ENCODE measurements at regions not wholly inside any gene's neighbourhood (a gene's known extent, or its start where the extent isn't known, plus 50 kb on each side); places are given as distances from the start of the nearest gene placed in this dataset.
"Not testable (repeated sequence)": the region's sequence is repeated elsewhere in the genome, so short reads cannot be mapped to it uniquely, and the experiment has no call there.

DNA sequence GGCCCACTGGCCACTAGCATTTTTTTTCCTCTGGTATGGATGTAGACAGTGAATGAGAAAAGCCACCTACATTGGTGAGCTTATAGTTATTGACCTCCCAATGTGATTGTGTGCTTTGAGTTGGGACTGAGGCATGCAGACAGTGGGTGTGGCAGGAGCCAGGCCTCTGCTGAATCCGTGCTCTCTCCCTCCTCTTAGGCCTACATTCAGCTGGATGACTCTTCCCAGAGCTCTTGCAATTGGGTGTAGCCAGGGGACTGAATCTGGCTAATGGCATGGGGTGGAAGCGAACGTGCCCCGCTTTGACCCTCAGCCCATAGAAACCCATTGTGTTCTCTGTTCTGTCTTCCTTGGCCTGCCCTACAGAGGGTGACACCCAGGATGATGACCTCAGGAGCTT is 698.3 kb upstream of the HS6ST1 start:
- no peaks in the 10 kb centered on the region for H3K9me3 ChIP-seq
- no peaks in the 10 kb centered on the region for H3K27me3 ChIP-seq
- H3K27ac ChIP-seq: no peak overlapping the region
- no peaks in the 10 kb centered on the region for H3K4me1 ChIP-seq (ENCODE audit: control insufficient read depth in 1 of 2, insufficient read depth in 1 of 2, low read depth in 1 of 2, low read length in 1 of 2)
- no peaks in the 10 kb centered on the region for H3K36me3 ChIP-seq
- no peak overlapping the region for H3K4me3 ChIP-seq (ENCODE audit: low read depth in 1 of 2, low read length in 1 of 2)
- TF ChIP-seq, protein P1, sequence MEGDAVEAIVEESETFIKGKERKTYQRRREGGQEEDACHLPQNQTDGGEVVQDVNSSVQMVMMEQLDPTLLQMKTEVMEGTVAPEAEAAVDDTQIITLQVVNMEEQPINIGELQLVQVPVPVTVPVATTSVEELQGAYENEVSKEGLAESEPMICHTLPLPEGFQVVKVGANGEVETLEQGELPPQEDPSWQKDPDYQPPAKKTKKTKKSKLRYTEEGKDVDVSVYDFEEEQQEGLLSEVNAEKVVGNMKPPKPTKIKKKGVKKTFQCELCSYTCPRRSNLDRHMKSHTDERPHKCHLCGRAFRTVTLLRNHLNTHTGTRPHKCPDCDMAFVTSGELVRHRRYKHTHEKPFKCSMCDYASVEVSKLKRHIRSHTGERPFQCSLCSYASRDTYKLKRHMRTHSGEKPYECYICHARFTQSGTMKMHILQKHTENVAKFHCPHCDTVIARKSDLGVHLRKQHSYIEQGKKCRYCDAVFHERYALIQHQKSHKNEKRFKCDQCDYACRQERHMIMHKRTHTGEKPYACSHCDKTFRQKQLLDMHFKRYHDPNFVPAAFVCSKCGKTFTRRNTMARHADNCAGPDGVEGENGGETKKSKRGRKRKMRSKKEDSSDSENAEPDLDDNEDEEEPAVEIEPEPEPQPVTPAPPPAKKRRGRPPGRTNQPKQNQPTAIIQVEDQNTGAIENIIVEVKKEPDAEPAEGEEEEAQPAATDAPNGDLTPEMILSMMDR (IDR thresholded peaks at IDR 0.05): no peak

DNA sequence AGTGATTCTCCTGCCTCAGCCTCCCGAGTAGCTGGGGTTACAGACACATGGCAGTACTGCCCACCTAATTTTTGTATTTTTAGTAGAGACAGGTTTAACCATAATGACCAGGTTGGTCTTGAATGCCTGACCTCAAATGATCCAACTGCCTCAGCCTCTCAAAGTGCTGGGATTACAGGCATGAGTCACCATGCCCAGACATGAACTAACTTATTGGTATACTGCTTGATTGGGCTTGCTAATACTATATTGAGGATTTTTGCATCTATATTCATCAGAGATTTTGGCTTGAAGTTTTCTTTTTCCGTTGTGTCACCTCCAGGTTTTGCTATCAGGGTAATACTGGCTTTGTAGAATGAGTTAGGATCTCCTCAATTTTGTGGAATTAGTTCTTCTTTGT is 706.1 kb upstream of the HS6ST1 start:
- no peak overlapping the region for H3K4me3 ChIP-seq (ENCODE audit: low read depth in 1 of 2, low read length in 1 of 2)
- no peaks in the 10 kb centered on the region for H3K9me3 ChIP-seq
- no peak overlapping the region for H3K27ac ChIP-seq
- no peaks in the 10 kb centered on the region for H3K4me1 ChIP-seq (ENCODE audit: control insufficient read depth in 1 of 2, insufficient read depth in 1 of 2, low read depth in 1 of 2, low read length in 1 of 2)
- H3K36me3 ChIP-seq: no peaks in the 10 kb centered on the region
- no peaks in the 10 kb centered on the region for H3K27me3 ChIP-seq
- TF ChIP-seq, protein P1 (IDR thresholded peaks at IDR 0.05): no peak

DNA sequence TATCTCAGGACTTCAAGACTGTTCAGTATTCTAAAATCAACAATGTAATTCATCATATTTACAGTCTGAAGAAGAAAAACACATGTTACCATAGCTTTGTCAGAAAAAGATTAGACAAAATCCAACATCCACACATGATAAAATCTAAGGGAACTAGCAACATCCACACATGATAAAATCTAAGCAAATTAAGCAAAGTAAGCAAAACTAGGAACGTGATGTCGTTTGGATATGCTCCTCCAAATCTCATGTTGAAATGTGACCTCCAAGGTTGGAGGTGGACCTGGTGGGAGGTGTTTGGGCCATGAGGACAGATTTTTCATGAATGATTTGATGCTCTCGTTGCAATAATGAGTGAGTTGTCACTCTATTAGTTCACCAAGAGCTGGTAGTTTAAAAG is 717.3 kb upstream of the HS6ST1 start:
- H3K27ac ChIP-seq: no peak overlapping the region
- no peaks in the 10 kb centered on the region for H3K4me1 ChIP-seq (ENCODE audit: control insufficient read depth in 1 of 2, insufficient read depth in 1 of 2, low read depth in 1 of 2, low read length in 1 of 2)
- no peaks in the 10 kb centered on the region for H3K36me3 ChIP-seq
- H3K27me3 ChIP-seq: no peaks in the 10 kb centered on the region
- H3K9me3 ChIP-seq: no peaks in the 10 kb centered on the region
- TF ChIP-seq, protein P1 (IDR thresholded peaks at IDR 0.05): no peak
- no peak overlapping the region for H3K4me3 ChIP-seq (ENCODE audit: low read depth in 1 of 2, low read length in 1 of 2)

DNA sequence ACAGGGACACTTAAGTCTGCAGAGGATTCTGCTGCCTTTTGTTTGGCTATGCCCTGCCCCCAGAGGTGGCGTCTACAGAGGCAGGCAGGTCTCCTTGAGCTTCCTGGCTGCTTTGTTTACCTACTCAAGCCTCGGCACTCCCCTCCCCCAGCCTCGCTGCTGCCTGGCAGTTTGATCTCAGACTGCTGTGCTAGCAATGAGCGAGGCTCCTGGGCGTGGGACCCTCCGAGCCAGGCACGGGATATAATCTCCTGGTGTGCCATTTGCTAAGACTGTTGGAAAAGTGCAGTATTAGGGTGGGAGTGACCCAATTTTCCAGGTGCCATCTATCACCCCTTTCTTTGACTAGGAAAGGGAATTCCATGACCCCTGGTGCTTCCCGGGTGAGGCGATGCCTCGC is 725.0 kb upstream of the HS6ST1 start:
- not testable (repeated sequence) for H3K27ac ChIP-seq; H3K36me3 ChIP-seq; H3K9me3 ChIP-seq; H3K4me1 ChIP-seq (ENCODE audit: control insufficient read depth in 1 of 2, insufficient read depth in 1 of 2, low read depth in 1 of 2, low read length in 1 of 2); H3K4me3 ChIP-seq (ENCODE audit: low read depth in 1 of 2, low read length in 1 of 2); H3K27me3 ChIP-seq

DNA sequence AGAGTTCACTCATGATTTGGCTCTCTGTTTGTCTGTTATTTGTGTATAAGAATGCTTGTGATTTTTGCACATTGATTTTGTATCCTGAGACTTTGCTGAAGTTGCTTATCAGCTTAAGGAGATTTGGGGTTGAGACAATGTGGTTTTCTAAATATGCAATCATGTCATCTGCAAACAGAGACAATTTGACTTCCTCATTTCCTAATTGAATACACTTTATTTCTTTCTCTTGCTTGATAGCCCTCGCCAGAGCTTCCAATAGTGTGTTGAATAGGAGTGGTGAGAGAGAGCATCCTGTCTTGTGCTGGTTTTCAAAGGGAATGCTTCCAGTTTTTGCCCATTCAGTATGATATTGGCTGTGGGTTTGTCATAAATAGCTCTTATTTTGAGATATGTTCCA is 727.8 kb upstream of the HS6ST1 start:
- H3K4me1 ChIP-seq (ENCODE audit: control insufficient read depth in 1 of 2, insufficient read depth in 1 of 2, low read depth in 1 of 2, low read length in 1 of 2); H3K36me3 ChIP-seq; H3K9me3 ChIP-seq; H3K4me3 ChIP-seq (ENCODE audit: low read depth in 1 of 2, low read length in 1 of 2); H3K27me3 ChIP-seq; H3K27ac ChIP-seq: not testable (repeated sequence)

DNA sequence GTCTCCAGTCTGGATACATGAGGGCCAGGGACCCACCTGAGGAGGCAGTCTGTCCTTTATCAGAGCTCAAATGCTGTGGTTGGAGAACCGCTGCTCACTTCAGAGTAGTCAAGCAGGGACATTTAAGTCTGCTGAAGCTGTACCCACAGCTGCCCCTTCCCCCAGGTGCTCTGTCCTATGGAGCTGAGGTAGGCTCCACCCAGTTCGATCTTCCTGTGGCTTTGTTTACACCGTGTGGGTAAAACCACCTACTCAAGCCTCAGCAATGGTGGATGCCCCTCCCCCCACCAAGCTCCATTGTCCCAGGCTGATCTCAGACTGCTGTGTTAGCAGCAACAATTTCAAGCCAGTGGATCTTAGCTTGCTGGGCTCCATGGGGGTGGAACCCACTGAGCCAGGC is 731.4 kb upstream of the HS6ST1 start:
- Histone ChIP-seq H3K9me3 (no peaks in the 10 kb centered on the region), H3K27ac (no peak overlapping the region), H3K4me1 (ENCODE audit: control insufficient read depth in 1 of 2, insufficient read depth in 1 of 2, low read depth in 1 of 2, low read length in 1 of 2) (no peaks in the 10 kb centered on the region), H3K27me3 (no peaks in the 10 kb centered on the region), H3K4me3 (ENCODE audit: low read depth in 1 of 2, low read length in 1 of 2) (no peak overlapping the region), H3K36me3 (no peaks in the 10 kb centered on the region)
- TF ChIP-seq, protein P1 (IDR thresholded peaks at IDR 0.05): no peak

DNA sequence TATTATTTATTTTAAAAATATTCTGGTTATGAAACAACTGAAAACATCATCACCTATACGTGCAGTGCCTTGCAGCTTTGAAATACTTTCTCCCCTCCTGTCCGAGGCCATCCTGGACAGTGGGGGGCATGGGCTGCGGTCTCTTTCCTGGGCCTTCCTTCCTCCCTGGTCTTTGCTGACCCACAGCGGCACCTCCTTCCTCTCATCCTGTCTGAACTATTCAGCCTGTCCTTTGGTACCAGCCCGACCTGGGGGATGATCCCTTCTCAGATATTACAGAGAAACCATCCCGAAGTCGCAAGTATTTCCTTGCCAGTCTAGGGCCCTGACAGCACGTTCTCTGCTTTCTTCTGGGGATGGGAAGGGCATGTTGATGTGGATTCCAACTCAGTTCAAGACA is 736.6 kb upstream of the HS6ST1 start:
- Histone ChIP-seq H3K27ac (no peak overlapping the region), H3K36me3 (no peaks in the 10 kb centered on the region), H3K9me3 (no peaks in the 10 kb centered on the region), H3K27me3 (no peaks in the 10 kb centered on the region), H3K4me3 (ENCODE audit: low read depth in 1 of 2, low read length in 1 of 2) (no peak overlapping the region), H3K4me1 (ENCODE audit: control insufficient read depth in 1 of 2, insufficient read depth in 1 of 2, low read depth in 1 of 2, low read length in 1 of 2) (no peaks in the 10 kb centered on the region)
- TF ChIP-seq, protein P1 (IDR thresholded peaks at IDR 0.05): no peak
